Neural cell (in vitro differentiated cells): ENCODE measurements at regions not wholly inside any gene's neighbourhood (a gene's known extent, or its start where the extent isn't known, plus 50 kb on each side); places are given as distances from the start of the nearest gene placed in this dataset.

Source experiments
- EP300 ChIP-seq: fragments of 450-650 bp; conservative IDR thresholded peaks from 2 replicates; pipeline ENCODE4 v1.6.1; 2014; ENCODE audit warnings: antibody characterized with exemption, mild to moderate bottlenecking, moderate library complexity; ENCODE audit not compliant: poor library complexity, severe bottlenecking
- POLR2AphosphoS5 ChIP-seq: IDR thresholded peaks from 2 replicates; pipeline ENCODE4 v1.6.1; 2012
- TAF1 ChIP-seq: IDR thresholded peaks from 2 replicates; pipeline ENCODE4 v1.6.1; 2012; ENCODE audit warnings: low read depth
- TF ChIP-seq, protein P1 (sequence below): fragments of 450-650 bp; IDR thresholded peaks from 2 replicates; pipeline ENCODE4 v1.5.1; 2014; ENCODE audit warnings: antibody characterized with exemption, mild to moderate bottlenecking, moderate library complexity; ENCODE audit not compliant: poor library complexity, severe bottlenecking

DNA sequence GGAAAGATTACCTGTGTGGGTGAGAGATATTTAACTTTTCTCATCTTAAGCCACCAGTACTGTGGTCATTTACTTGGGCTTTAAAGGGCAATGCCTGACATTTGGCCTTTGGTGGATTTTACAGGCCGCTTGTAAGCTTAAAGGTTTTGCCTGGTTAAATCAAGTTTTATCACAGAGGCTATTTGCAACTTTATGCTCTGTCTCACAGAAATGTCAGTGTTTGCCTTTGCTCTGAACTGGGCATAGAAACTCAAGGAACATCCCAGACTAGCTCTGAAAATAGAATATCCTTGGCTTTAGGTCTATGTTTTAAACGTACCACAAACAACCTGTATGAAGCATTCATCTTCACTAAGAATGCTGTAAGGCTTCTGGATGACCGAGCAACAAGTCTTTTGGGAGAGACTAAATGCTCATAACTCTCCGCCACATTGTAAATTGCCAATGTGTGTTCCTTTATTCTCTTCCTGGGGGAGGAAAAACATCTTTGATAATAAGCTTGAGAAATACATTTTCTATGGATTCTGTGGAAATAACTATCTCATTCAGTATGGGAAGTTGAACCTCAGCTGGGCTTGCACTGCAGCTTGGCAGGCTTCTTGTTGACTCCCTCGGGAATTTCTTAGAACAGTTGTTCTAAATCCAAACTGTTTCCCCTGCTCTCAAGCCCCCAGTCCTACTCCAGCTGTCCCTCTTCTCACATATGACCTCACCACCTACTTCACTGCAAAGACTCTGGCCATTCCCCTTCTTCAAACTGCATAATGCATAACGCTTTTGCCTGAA lies 105.8 kb upstream of the WDR44 start:
- TF ChIP-seq TAF1: no peak
- TF ChIP-seq, protein P1, sequence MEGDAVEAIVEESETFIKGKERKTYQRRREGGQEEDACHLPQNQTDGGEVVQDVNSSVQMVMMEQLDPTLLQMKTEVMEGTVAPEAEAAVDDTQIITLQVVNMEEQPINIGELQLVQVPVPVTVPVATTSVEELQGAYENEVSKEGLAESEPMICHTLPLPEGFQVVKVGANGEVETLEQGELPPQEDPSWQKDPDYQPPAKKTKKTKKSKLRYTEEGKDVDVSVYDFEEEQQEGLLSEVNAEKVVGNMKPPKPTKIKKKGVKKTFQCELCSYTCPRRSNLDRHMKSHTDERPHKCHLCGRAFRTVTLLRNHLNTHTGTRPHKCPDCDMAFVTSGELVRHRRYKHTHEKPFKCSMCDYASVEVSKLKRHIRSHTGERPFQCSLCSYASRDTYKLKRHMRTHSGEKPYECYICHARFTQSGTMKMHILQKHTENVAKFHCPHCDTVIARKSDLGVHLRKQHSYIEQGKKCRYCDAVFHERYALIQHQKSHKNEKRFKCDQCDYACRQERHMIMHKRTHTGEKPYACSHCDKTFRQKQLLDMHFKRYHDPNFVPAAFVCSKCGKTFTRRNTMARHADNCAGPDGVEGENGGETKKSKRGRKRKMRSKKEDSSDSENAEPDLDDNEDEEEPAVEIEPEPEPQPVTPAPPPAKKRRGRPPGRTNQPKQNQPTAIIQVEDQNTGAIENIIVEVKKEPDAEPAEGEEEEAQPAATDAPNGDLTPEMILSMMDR: no peak
- no peak for TF ChIP-seq POLR2AphosphoS5
- no peak for TF ChIP-seq EP300
